ENCODE measurements at regions not wholly inside any gene's neighbourhood (a gene's known extent, or its start where the extent isn't known, plus 50 kb on each side); places are given as distances from the start of the nearest gene placed in this dataset.

GRCh38 chr22:34855471-34855870, 210.5 kb upstream of the ISX start:
- no peak for TF ChIP-seq CTCF (IDR thresholded peaks at IDR 0.05; ENCODE audit: extremely low read depth in 1 of 2, insufficient read depth in 1 of 2, low read depth in 1 of 2, low read length in 2 of 2)
- TF ChIP-seq POLR2AphosphoS5 (IDR thresholded peaks at IDR 0.05; ENCODE audit: insufficient read depth, low read depth, low read length) = no peak

Data from endothelial cell of umbilical vein (primary cell).